8988T (cell line): ENCODE measurements at regions not wholly inside any gene's neighbourhood (a gene's known extent, or its start where the extent isn't known, plus 50 kb on each side); places are given as distances from the start of the nearest gene placed in this dataset.

Source experiments
- DNase-seq: peaks from one replicate; pipeline ENCODE4 v3.0.0; 2011

DNA sequence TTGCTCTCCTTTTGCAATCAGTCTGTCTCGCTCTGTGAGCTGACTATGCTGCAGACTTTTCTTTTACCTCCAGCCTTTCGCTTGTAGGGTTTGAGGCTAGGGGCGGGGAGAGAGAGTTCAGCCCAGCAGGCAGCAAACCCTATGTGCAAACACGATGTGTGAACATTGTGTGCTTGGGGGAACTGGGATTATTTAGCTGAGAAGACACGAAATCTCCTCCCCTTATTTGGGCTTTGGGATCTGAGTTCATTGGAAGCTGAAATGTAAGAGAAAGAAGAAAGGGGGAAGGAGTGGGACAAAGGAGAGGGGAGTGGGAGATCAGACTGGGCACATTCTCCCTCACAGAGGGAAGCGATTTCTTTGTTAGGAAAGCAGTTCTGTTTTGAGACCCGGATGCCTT is 189.6 kb upstream of the TNP1 start:
- DNase-seq, result no peak

- DNase-seq, result no peak
These were observed 188.9 kb upstream of the TNP1 start for GRCh38 chr2:217048730-217049129.

GRCh38 chr2:217047631-217048030 is 187.8 kb upstream of the TNP1 start:
- DNase-seq, result no peak

DNA sequence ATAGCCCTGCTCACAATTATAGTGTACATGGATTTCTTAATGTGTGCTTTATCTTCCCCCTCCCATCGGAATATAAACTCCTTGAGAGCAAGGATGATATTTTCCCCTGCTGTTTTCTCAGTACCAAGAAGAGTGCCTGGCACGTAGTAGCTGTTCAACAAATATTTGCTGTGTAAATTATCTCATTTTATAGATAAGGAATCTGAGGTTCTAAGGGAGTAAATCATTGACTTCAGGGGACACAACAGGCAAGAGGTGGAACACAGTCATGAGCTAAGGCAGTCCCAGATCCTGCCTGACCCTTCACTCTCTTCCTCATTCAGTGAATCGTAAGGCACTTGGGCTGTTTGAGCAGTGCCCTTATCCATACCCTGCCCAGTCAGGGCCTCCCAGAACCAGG is 187.3 kb upstream of the TNP1 start:
- DNase-seq, result no peak

- DNase-seq, result no peak
These were observed 186.0 kb upstream of the TNP1 start for GRCh38 chr2:217045700-217046475.

GRCh38 chr2:217040099-217040498 is 180.2 kb upstream of the TNP1 start:
- DNase-seq, result no peak

DNA sequence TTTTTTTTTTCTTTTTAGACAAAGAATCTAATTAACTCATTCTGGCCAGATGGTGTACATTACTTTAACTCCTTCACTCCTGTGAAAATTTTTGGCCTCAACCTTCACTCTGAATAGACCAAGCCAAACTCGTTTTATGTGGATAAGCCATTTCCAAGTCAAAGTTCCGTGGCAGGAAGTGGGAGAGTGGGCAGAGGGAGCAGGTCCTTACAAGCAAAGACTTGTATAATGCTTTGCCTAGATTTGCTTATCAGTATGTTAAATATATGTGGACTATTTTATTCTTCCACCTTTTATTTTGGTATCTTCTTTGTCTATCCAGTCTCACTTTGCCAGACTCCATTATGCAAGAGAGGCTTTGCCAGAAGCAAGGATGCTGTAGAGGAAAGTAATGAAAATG is 178.1 kb upstream of the TNP1 start:
- DNase-seq, result no peak

DNA sequence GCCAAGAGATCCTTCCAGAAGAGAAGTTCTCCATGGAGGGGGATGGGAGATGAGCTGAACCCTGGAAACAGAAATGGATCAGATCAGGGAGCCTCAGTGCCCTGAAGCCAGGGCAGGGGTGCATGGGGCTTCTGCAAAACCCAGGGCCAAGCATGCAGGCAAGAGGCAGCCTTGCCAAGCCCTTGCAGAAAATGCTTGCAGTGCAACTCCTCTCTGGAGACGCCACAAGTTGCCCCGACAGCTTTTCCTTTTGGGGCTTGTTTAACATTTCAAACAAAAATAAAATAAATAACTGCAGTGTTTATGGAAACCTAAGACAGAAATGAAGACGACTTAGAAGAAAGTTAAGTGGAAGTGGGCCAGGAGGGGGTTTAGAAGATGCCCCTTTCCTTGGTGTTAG is 177.5 kb upstream of the TNP1 start:
- no peak for DNase-seq

- no peak for DNase-seq
These were observed 176.1 kb upstream of the TNP1 start for GRCh38 chr2:217035967-217036366.

DNA sequence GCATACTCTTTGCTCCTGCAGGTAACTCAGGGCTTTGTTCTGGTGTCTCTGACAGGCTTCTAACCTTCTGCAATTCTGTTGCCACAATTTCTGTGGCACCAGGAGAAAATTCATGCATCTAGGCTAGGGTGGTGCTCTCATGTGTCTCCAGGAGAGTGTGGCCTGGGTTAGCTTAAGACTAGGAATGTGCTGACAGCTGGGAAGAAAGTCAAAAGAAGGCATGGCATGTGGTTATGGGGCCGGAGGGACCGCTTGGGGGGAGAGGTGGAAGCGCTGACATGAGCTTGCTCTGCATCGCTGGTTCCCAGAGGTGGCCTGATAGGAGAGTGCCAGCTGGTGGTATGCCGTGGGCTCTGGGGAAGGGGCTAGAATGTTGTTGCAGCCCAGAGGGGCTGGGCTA is 173.3 kb upstream of the TNP1 start:
- no peak for DNase-seq

GRCh38 chr2:217031445-217031844 is 171.6 kb upstream of the TNP1 start:
- no peak for DNase-seq

DNA sequence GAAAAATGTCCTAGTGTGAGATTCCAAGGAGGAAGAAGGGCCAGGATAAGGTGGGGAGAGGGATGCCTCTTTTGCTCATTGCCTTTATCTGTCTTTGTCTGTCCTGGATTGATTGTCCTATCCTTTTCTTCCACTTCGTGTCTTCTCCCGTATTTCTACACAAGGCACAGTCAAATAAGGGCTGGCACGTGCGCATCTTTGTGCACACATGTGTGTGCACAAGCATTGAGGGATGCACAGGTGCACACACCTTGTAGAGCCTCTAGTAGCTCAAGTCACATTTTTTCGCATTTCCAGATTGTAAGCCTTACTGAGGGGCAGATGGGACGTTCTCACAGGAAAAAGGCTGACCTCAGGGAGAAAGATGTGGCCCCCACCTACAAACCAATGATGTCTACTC is 170.2 kb upstream of the TNP1 start:
- DNase-seq, result no peak

GRCh38 chr2:217028128-217028527 is 168.3 kb upstream of the TNP1 start:
- no peak for DNase-seq

DNA sequence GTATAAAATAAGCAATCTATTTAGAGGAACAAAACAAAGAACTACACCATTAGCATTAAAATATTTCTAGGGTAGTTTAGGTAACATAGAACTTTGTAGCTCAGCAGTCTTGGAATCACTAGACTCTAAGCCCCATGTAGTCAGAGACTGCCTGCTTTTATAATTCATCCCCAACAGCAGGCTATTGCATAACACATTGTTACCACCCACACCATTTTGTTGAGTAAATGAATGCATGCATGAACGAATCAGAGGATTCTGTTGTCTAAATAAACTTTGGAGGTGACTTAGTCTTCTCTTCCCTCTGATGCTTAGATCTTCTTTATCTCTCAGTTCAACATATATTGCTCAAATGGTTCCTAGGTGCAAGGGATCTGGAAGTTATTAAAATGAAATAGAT is 167.6 kb upstream of the TNP1 start:
- no peak for DNase-seq

DNA sequence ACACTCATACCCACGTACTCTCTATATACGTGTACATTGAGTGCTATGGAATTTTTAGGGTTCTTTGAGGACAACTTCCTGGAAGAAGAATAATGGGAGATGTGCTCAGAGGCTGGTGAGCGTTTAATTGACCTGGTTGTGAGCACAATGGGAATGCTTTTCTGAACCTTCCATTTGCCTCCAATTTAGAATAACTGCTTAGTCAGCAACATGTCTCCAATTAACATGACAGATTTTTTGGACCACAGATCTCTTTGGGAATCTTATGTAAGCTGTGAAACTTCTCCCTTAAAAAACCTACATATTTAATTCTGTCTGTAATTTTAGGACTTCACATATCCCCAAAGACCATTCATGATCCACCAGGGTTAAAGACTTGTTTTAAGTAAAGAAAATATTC is 166.7 kb upstream of the TNP1 start:
- no peak for DNase-seq

GRCh38 chr2:217026161-217026560 is 166.3 kb upstream of the TNP1 start:
- no peak for DNase-seq

- no peak for DNase-seq
These were observed 163.7 kb upstream of the TNP1 start for GRCh38 chr2:217023611-217024010.

DNA sequence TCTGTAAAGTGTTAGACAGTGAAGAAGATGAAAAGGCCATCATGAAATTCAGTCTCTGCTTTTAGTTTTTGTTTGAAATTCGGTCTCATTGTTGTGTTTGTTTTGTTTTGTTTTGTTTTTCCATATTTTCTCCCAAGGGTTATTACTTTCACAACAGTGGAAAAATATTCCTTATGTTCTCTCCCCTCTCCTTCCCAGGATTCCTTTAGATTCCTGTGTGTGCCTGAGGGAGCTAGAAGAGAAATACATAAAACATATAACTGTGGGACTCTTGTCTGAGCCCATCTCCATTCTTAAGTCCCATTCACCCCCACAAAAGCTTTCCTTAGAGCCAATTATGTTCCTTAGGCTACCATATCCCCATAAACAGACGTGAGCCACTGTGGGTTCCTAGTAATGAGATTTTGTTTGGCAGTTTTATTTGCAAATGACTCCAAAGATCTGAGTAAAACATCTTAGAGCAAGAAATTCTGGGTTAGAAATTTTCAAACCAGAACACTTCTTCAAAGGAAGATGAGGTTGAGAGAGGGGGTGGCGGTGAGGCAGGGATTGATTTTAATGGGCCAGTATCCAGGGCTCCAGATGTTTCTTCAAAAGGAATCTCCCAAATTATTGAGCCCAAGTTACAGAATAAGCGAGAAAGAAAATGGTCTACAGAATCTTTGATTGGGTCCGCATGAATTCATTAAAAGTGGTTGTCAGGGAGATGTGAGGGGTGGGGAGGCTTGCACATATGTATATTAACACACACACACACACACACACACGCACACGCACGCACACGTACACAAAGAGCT is 157.8 kb upstream of the TNP1 start:
- no peak for DNase-seq

DNA sequence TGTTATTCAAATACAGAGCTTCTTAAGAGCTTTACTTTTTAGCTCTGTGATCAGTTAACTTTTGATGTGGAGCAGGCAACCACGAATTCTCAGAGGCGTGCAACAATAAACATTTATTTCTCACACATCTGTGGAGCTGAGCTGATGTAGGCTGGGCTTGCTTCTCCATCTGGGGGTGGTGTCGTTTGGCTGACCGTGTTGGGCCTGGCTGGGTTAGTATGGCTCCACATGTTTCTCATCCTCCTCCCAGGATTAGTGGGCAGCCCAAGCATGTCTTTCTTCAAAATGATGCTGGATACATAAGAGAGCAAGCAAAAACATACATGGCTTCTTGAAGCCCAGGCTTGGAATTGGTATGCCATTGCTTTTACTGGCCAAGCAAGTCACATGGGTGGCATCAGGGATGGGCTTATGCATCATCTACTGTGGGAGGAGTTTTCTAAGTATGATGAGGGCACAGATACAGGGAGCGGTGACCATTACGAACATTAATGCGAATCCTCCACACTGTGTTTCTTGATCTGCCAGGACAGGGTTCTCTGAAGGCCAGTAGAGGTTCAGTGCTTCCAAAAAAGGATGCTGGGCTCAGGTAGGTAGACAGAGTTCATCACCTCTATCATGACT is 157.0 kb upstream of the TNP1 start:
- DNase-seq, result no peak

- DNase-seq, result no peak
These were observed 154.7 kb upstream of the TNP1 start for GRCh38 chr2:217014328-217015105.

- no peak for DNase-seq
These were observed 154.1 kb upstream of the TNP1 start for GRCh38 chr2:217013926-217014325.

DNA sequence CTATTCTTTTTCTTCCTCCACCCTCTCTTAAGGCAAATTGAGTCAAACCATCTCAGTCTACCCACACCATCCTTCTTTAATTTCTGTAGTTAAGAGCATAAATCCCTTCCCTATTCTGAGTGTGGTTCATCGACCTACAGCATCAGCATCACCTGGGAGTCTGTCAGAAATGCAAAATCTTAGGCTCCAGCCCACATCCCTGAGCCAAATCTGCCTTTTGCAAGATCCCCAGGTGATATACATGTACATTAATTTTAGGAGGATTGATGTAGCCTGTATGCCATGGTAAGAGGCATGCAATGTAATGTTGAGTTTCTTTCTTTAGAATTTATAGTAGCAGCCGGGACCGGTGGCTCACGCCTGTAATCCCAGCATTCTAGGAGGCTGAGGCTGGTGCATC is 151.7 kb upstream of the TNP1 start:
- no peak for DNase-seq

DNA sequence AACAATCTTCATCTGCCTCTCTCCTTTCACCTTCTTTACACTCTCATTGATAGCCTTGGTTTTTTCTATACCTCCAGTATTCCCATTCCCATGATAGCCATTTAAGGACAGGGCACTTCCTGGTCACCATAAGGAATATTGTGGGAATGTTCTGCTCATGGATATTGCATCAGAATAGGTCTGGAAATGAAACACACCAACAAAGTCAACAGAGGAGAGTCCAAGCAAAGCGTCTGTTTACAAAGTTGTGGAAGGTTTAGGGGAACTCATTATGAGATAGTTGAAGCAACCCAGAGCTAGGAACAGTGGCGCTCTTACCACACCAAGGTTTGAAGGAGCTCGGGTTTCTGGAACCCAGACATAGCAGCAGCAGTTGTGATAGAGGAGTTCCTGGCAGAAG is 150.3 kb upstream of the TNP1 start:
- DNase-seq, result no peak
